ENCODE measurements at regions not wholly inside any gene's neighbourhood (a gene's known extent, or its start where the extent isn't known, plus 50 kb on each side); places are given as distances from the start of the nearest gene placed in this dataset.

GRCh38 chr13:34086281-34086680 lies 268.3 kb downstream of the RFC3 start:
- TF ChIP-seq CTCF (conservative IDR thresholded peaks at IDR 0.05) = no peak
- no peak overlapping the region for H3K27ac ChIP-seq (ENCODE audit: insufficient read length, low read depth, low read length)
- H3K79me1 ChIP-seq (ENCODE audit: insufficient read depth, low read depth, low read length, poor library complexity, severe bottlenecking) = no peaks in the 10 kb centered on the region
- no peak overlapping the region for H3K4me2 ChIP-seq (ENCODE audit: insufficient read depth, insufficient read length, low read length)
- H3K23ac ChIP-seq (ENCODE audit: insufficient read length, low read depth, low read length) = no peak overlapping the region
- no peak overlapping the region for H2AFZ ChIP-seq (ENCODE audit: low read length)
- H4K5ac ChIP-seq (ENCODE audit: insufficient read length, low read depth, low read length) = no peak overlapping the region
- no peaks in the 10 kb centered on the region for H4K20me1 ChIP-seq (ENCODE audit: control insufficient read depth, insufficient read depth, insufficient read length)
- no peak overlapping the region for H3K18ac ChIP-seq (ENCODE audit: insufficient read length, low read depth, low read length)
- H3T11ph ChIP-seq (ENCODE audit: low read length) = no peak overlapping the region
- H2BK15ac ChIP-seq (ENCODE audit: low read depth, low read length) = no peak overlapping the region
- no peak overlapping the region for H4K91ac ChIP-seq (ENCODE audit: insufficient read length, low read depth, low read length)
- Mint-ChIP-seq H3K4me1 (no peaks in the 10 kb centered on the region), H3K36me3 (ENCODE audit: insufficient read depth in 1 of 3, low read depth in 3 of 3) (peaks cover 11 to 38% (median 24%) of the 10 kb centered on the region in 3 experiments), H3K4me3 (no peak overlapping the region), H3K27me3 (ENCODE audit: low read depth) (no peaks in the 10 kb centered on the region), H3K9me3 (peaks cover 28 to 40% of the 10 kb centered on the region in 2 experiments), H3K27ac (no peak overlapping the region)
- H2BK5ac ChIP-seq (ENCODE audit: insufficient read length, low read length) = no peak overlapping the region
- no peaks in the 10 kb centered on the region for H3K79me2 ChIP-seq (ENCODE audit: insufficient read depth, low read length)
- H3K23me2 ChIP-seq (ENCODE audit: insufficient read length, low read depth, low read length, poor library complexity, severe bottlenecking) = no peaks in the 10 kb centered on the region
- DNase-seq = no peak
- no peak overlapping the region for H3K9ac ChIP-seq (ENCODE audit: extremely low read depth, insufficient read length, low read length)
- H3K14ac ChIP-seq (ENCODE audit: insufficient read depth, low read length) = no peak overlapping the region
- H2BK120ac ChIP-seq (ENCODE audit: low read depth, low read length, poor library complexity, severe bottlenecking) = no peak overlapping the region
- no peak overlapping the region for H2BK20ac ChIP-seq (ENCODE audit: low read depth, low read length, poor library complexity, severe bottlenecking)
- no peak overlapping the region for H4K8ac ChIP-seq (replicated peaks; ENCODE audit: insufficient read length, low read depth, low read length)
- no peaks in the 10 kb centered on the region for H3K27me3 ChIP-seq (ENCODE audit: insufficient read depth, low read length)
- H3K56ac ChIP-seq (ENCODE audit: insufficient read length, low read depth, low read length) = no peak overlapping the region
- H3K4me1 ChIP-seq (ENCODE audit: insufficient read depth, low read length) = no peaks in the 10 kb centered on the region
- H3K9me3 ChIP-seq (ENCODE audit: control insufficient read depth, low read depth, low read length) = peaks cover 8% of the 10 kb centered on the region
- WGBS (ENCODE audit: extremely low coverage, insufficient read length, low lambda C conversion rate) = no CpG with 5 or more reads among the region's 2 CpGs
- H2BK12ac ChIP-seq (ENCODE audit: insufficient read length, low read depth, low read length) = no peak overlapping the region
- H2AK5ac ChIP-seq (ENCODE audit: insufficient read length, low read length) = no peak overlapping the region
- no peak overlapping the region for H3K4ac ChIP-seq (ENCODE audit: low read depth, low read length)

All from H9 (cell line).